DOHH2 (cell line): ENCODE measurements at regions not wholly inside any gene's neighbourhood (a gene's known extent, or its start where the extent isn't known, plus 50 kb on each side); places are given as distances from the start of the nearest gene placed in this dataset.

Experiments used
- CTCF ChIP-seq: fragments of 200-600 bp; sonication (generic); IDR thresholded peaks from one replicate; pipeline ENCODE4 v1.5.1; 2014; ENCODE audit warnings: antibody characterized with exemption, mild to moderate bottlenecking, low read depth, low read length; ENCODE audit not compliant: poor library complexity, severe bottlenecking
- EZH2phosphoT487 ChIP-seq: fragments of 200-600 bp; sonication (generic); IDR thresholded peaks from 2 replicates; pipeline ENCODE4 v1.6.1; 2017; ENCODE audit warnings: borderline replicate concordance, mild to moderate bottlenecking, antibody characterized with exemption, low read length, moderate library complexity, mixed read lengths

GRCh38 chr2:72012886-72013574, 134.6 kb downstream of the CYP26B1 start:
- TF ChIP-seq CTCF (no peak), EZH2phosphoT487 (no peak)
